Uterus (tissue), 3 donors: ENCODE measurements at regions not wholly inside any gene's neighbourhood (a gene's known extent, or its start where the extent isn't known, plus 50 kb on each side); places are given as distances from the start of the nearest gene placed in this dataset.

Experiments
- DNase-seq, 2 donors: peaks; one replicate each; pipeline ENCODE4 v3.0.0-alpha.2; 2019 to 2020
- H3K27ac ChIP-seq, 2 donors: fragments of 200-600 bp; sonication (generic); 1 replicate in 1 of 2; 2 replicates in 1 of 2; pipeline ENCODE4 v1.5.1; 2016 to 2018
- H3K27me3 ChIP-seq, 2 donors: fragments of 200-600 bp; sonication (generic); one replicate each; pipeline ENCODE4 v1.5.1; 2018 to 2019; ENCODE audit warnings: control low read depth in 1 of 2
- H3K36me3 ChIP-seq, 2 donors: fragments of 200-600 bp; sonication (generic); one replicate each; pipeline ENCODE4 v1.5.1; 2019; ENCODE audit warnings: control low read depth in 1 of 2
- H3K4me1 ChIP-seq, 2 donors: fragments of 200-600 bp; sonication (generic); one replicate each; pipeline ENCODE4 v1.5.1; 2018 to 2019; ENCODE audit warnings: control low read depth in 1 of 2
- H3K4me3 ChIP-seq, 2 donors: fragments of 200-600 bp; sonication (generic); 1 replicate in 1 of 2; 2 replicates in 1 of 2; pipeline ENCODE4 v1.5.1; 2018 to 2019; ENCODE audit warnings: mild to moderate bottlenecking in 1 of 2
- H3K9me3 ChIP-seq, 2 donors: fragments of 200-600 bp; sonication (generic); one replicate each; pipeline ENCODE4 v1.5.1; 2019; ENCODE audit warnings: control low read depth in 1 of 2
- POLR2A ChIP-seq, 2 donors: fragments of 450-650 bp; IDR thresholded peaks; one replicate each; pipeline ENCODE4 v1.6.1; 2016; ENCODE audit warnings: antibody characterized with exemption in 2 of 2, mild to moderate bottlenecking in 1 of 2, moderate library complexity in 1 of 2
- intact Hi-C: fragments of 100-400 bp; cut with DNase I; formaldehyde crosslinking; loops from one replicate; pipeline ENCODE4 v1.15.1; 2023; ENCODE audit warnings: low total_unique reads
- TF ChIP-seq, protein P1 (sequence below), 4 experiments: fragments of 200-600 bp in 2 of 4; fragments of 450-650 bp in 2 of 4; sonication (generic) in 2 of 4; IDR thresholded peaks; one replicate each; pipeline ENCODE4 v1.5.1; 2016 to 2019; ENCODE audit warnings: antibody characterized with exemption in 4 of 4, mild to moderate bottlenecking in 2 of 4, moderate library complexity in 1 of 4
- donor health status: DM: yes; HTN: yes; CAD: no.

DNA sequence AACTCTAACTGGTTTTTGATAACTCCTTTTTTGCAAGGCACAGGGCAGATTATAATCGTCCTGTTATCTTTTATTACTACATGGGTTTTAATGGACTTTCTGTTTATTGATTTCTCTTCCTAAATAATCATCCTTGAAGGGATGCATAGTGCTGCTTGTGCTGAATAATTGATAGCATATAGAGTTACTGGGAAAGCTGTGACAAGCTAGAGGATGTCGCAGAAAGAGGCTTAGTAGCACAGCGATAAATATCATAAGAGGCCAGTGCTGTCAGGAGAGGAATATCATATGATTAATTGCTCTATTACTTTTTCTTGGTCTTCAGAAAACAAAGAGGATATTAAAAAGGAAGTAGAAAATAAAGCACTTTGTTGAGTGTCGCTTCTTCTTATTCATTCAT, 1007.1 kb upstream of the ACO1 start:
- Histone ChIP-seq H3K4me1 (no peaks in the 10 kb centered on the region), H3K4me3 (no peak overlapping the region), H3K36me3 (no peaks in the 10 kb centered on the region), H3K27me3 (no peaks in the 10 kb centered on the region), H3K27ac (no peak overlapping the region), H3K9me3 (no peaks in the 10 kb centered on the region)
- no peak for DNase-seq
- intact Hi-C loops: no loop called here
- TF ChIP-seq POLR2A (IDR thresholded peaks at IDR 0.05): no peak
- TF ChIP-seq, protein P1, sequence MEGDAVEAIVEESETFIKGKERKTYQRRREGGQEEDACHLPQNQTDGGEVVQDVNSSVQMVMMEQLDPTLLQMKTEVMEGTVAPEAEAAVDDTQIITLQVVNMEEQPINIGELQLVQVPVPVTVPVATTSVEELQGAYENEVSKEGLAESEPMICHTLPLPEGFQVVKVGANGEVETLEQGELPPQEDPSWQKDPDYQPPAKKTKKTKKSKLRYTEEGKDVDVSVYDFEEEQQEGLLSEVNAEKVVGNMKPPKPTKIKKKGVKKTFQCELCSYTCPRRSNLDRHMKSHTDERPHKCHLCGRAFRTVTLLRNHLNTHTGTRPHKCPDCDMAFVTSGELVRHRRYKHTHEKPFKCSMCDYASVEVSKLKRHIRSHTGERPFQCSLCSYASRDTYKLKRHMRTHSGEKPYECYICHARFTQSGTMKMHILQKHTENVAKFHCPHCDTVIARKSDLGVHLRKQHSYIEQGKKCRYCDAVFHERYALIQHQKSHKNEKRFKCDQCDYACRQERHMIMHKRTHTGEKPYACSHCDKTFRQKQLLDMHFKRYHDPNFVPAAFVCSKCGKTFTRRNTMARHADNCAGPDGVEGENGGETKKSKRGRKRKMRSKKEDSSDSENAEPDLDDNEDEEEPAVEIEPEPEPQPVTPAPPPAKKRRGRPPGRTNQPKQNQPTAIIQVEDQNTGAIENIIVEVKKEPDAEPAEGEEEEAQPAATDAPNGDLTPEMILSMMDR (IDR thresholded peaks at IDR 0.05): no peak

DNA sequence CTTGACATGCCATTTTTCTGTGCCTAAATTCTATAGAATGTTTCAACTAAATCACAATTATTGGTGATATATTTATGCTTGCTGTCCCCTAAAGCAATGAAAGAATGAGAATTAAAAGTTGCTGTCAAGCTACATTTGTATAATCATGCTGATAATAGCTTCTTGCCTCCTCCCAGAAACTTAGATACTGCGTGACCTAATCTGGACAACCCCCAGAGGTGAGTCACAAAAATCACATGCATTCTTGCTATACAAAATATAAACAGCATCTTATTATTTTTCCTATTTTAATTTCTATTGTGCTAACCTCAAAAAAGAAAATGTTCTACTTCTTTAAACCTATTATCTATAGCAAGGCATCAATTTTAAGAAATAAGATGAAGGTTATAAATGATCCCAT, 995.8 kb upstream of the ACO1 start:
- Histone ChIP-seq H3K4me3 (no peak overlapping the region), H3K27me3 (no peaks in the 10 kb centered on the region), H3K9me3 (no peaks in the 10 kb centered on the region), H3K4me1 (no peaks in the 10 kb centered on the region), H3K27ac (no peak overlapping the region), H3K36me3 (no peaks in the 10 kb centered on the region)
- intact Hi-C loops: no loop called here
- no peak for TF ChIP-seq POLR2A (IDR thresholded peaks at IDR 0.05)
- TF ChIP-seq, protein P1 (IDR thresholded peaks at IDR 0.05): no peak
- DNase-seq: no peak

DNA sequence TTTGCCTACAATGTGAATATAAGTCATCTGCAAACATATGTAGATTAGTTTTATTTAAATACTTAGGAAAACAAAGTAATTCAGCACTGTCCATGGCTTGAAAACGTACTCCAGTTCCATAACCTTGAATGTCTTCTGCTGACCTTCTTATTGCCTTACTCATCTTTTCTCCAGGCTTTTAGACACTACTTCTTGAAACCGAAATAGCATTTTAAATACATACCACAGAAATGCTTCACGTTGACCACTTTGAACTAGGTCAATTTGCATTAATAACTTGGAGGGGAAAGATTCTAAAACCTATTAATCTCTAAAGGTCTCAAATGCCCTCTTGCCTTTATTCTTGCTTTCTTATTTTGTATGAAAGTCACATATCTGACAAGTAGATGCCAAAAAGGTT, 995.4 kb upstream of the ACO1 start:
- DNase-seq: no peak
- H3K27me3 ChIP-seq: no peaks in the 10 kb centered on the region
- no peak overlapping the region for H3K27ac ChIP-seq
- H3K4me1 ChIP-seq: no peaks in the 10 kb centered on the region
- intact Hi-C loops: no loop called here
- H3K36me3 ChIP-seq: no peaks in the 10 kb centered on the region
- no peak overlapping the region for H3K4me3 ChIP-seq
- no peaks in the 10 kb centered on the region for H3K9me3 ChIP-seq
- TF ChIP-seq, protein P1 (IDR thresholded peaks at IDR 0.05): no peak
- TF ChIP-seq POLR2A (IDR thresholded peaks at IDR 0.05): no peak

DNA sequence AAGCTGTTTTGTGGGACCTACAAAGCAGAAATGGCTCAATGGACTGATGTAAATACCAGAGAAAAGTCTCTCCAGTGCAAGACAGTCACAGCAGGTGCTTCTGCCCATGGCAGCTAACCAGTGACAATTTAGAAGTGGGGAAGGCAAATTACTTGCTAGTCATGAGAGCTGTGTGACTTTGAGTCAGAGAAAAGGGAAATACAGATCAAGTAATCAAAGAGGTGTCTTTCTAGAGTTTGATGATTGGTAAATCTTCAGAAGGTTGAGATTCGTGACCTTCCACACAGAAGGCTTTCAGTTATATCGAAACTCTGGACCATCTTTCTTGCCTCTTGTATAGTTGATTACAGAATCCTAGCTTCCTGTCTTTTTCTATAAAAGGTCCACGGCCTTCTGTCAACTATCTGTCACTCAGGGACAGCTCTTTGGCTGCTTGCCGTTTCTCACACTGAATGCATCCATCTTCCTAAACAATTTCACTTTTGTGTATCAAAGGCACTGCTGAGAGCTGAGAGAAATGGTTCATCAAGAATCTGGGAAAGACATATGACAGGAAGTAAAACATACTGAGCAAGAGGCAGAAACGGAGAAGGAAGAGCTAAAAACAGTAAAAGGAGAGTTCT, 993.9 kb upstream of the ACO1 start:
- H3K9me3 ChIP-seq: no peaks in the 10 kb centered on the region
- no peaks in the 10 kb centered on the region for H3K36me3 ChIP-seq
- intact Hi-C loops: no loop called here
- no peaks in the 10 kb centered on the region for H3K27me3 ChIP-seq
- DNase-seq: no peak
- no peak overlapping the region for H3K4me3 ChIP-seq
- H3K4me1 ChIP-seq: no peaks in the 10 kb centered on the region
- TF ChIP-seq, protein P1 (IDR thresholded peaks at IDR 0.05): no peak
- no peak for TF ChIP-seq POLR2A (IDR thresholded peaks at IDR 0.05)
- H3K27ac ChIP-seq: no peak overlapping the region

DNA sequence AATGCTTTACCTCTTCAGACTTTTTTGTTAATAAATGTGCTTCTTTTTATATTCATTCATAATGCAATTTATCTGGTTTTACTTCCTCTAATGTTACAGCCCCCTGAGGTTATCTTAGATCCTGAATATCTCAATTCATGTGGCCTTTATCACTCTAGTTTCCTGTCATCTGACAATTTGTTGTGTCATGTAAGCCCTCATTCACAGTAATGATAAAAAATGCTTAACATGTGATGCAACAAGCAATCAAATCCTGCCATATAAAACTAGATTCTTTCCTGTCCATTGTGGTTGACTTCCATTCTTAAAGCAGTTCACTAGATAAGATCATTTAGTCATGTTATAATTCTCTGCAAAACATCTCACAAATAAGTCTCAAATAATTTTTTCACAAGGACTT, 991.2 kb upstream of the ACO1 start:
- Histone ChIP-seq H3K9me3 (no peaks in the 10 kb centered on the region), H3K27me3 (no peaks in the 10 kb centered on the region), H3K27ac (no peak overlapping the region), H3K36me3 (no peaks in the 10 kb centered on the region), H3K4me1 (no peaks in the 10 kb centered on the region), H3K4me3 (no peak overlapping the region)
- DNase-seq: no peak
- intact Hi-C loops: no loop called here
- TF ChIP-seq POLR2A (IDR thresholded peaks at IDR 0.05): no peak
- TF ChIP-seq, protein P1 (IDR thresholded peaks at IDR 0.05): no peak
